Peyer's patch (tissue), 4 donors: ENCODE measurements at regions not wholly inside any gene's neighbourhood (a gene's known extent, or its start where the extent isn't known, plus 50 kb on each side); places are given as distances from the start of the nearest gene placed in this dataset.

Experiments used
- POLR2A ChIP-seq, 2 donors: fragments of 450-650 bp; IDR thresholded peaks; one replicate each; pipeline ENCODE4 v1.5.1; 2017; ENCODE audit warnings: antibody characterized with exemption in 2 of 2, mild to moderate bottlenecking in 2 of 2, moderate library complexity in 2 of 2
- TF ChIP-seq, protein P1 (sequence below), 6 experiments: fragments of 450-650 bp in 4 of 6; fragments of 200-600 bp in 2 of 6; sonication (generic) in 1 of 6; IDR thresholded peaks; one replicate each; pipeline ENCODE4 v1.5.1; 2017 to 2019; ENCODE audit warnings: antibody characterized with exemption in 6 of 6, mild to moderate bottlenecking in 3 of 6, moderate library complexity in 1 of 6

DNA sequence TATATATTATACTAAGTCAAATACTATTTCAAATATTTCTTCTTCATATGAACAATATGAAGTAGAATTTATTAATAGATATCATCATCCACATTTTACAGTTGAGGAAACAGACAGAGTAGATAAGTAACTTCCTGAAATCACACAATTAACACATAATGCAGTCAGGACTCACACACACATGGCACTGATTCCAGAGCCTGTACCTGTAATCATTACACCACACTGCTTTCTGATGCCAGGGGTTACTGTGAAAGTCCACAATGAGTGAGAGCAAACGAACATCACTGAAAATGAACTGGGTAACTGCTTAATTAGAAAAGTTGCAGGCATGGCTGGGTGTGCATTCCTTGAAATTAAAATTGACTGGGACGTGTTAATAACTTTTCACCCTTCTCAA, 169.3 kb upstream of the IFNG-AS1 start:
- TF ChIP-seq, protein P1, sequence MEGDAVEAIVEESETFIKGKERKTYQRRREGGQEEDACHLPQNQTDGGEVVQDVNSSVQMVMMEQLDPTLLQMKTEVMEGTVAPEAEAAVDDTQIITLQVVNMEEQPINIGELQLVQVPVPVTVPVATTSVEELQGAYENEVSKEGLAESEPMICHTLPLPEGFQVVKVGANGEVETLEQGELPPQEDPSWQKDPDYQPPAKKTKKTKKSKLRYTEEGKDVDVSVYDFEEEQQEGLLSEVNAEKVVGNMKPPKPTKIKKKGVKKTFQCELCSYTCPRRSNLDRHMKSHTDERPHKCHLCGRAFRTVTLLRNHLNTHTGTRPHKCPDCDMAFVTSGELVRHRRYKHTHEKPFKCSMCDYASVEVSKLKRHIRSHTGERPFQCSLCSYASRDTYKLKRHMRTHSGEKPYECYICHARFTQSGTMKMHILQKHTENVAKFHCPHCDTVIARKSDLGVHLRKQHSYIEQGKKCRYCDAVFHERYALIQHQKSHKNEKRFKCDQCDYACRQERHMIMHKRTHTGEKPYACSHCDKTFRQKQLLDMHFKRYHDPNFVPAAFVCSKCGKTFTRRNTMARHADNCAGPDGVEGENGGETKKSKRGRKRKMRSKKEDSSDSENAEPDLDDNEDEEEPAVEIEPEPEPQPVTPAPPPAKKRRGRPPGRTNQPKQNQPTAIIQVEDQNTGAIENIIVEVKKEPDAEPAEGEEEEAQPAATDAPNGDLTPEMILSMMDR (IDR thresholded peaks at IDR 0.05) = no peak
- no peak for TF ChIP-seq POLR2A (IDR thresholded peaks at IDR 0.05)
